Stomach (tissue), 8 donors: ENCODE measurements at regions not wholly inside any gene's neighbourhood (a gene's known extent, or its start where the extent isn't known, plus 50 kb on each side); places are given as distances from the start of the nearest gene placed in this dataset.

Experiments
- DNase-seq, 2 donors: peaks; one replicate each; pipeline versions ENCODE4 v3.0.0 to v3.0.0-alpha.2; 2013 to 2019
- H3K27ac ChIP-seq, 5 donors: fragments of 200-600 bp in 4 of 5; sonication (generic) in 4 of 5; one replicate each; pipeline ENCODE4 v1.5.1; 2013 to 2019; ENCODE audit warnings: mild to moderate bottlenecking in 1 of 5, moderate library complexity in 1 of 5
- H3K27me3 ChIP-seq, 3 donors: fragments of 200-600 bp; sonication (generic); one replicate each; pipeline ENCODE4 v1.5.1; 2017 to 2019; ENCODE audit warnings: mixed run types in 1 of 3
- H3K36me3 ChIP-seq, 4 donors: fragments of 200-600 bp; sonication (generic); 1 replicate in 3 of 4; 2 replicates in 1 of 4; pipeline ENCODE4 v1.5.1; 2016 to 2019
- H3K4me1 ChIP-seq, 4 donors: fragments of 200-600 bp; sonication (generic); one replicate each; pipeline ENCODE4 v1.5.1; 2016 to 2019
- H3K4me3 ChIP-seq, 4 donors: fragments of 200-600 bp; sonication (generic) in 3 of 4; one replicate each; pipeline ENCODE4 v1.5.1; 2016 to 2019; ENCODE audit warnings: mild to moderate bottlenecking in 1 of 4
- H3K9me3 ChIP-seq, 4 donors: fragments of 200-600 bp; sonication (generic); one replicate each; pipeline ENCODE4 v1.5.1; 2016 to 2019
- CTCF ChIP-seq, 7 experiments: fragments of 450-650 bp in 4 of 7; fragments of 200-600 bp in 3 of 7; sonication (generic) in 3 of 7; IDR thresholded peaks; one replicate each; pipeline ENCODE4 v1.5.1; 2016 to 2019; ENCODE audit warnings: antibody characterized with exemption in 7 of 7, control low read depth in 2 of 7, mild to moderate bottlenecking in 1 of 7
- EP300 ChIP-seq: sonication (generic); formaldehyde crosslinking; IDR thresholded peaks from one replicate; pipeline ENCODE4 v1.6.1; 2017; ENCODE audit warnings: antibody characterized with exemption
- POLR2A ChIP-seq, 4 donors: fragments of 450-650 bp; IDR thresholded peaks; one replicate each; pipeline ENCODE4 v1.6.1; 2016; ENCODE audit warnings: antibody characterized with exemption in 4 of 4, control low read depth in 2 of 4, mild to moderate bottlenecking in 1 of 4, moderate library complexity in 1 of 4
- POLR2AphosphoS5 ChIP-seq, 3 donors: sonication (generic); formaldehyde crosslinking; IDR thresholded peaks; one replicate each; pipeline ENCODE4 v1.6.1; 2016; ENCODE audit warnings: antibody characterized with exemption in 3 of 3
- WGBS, 5 donors: extraction: QIAGEN DNeasy Blood & Tissue Kit in 3 of 5; methylation state at CpG; one replicate each; pipeline versions ENCODE4 v1.1.5 to v1.1.7; 2013 to 2018; 5-methylcytosine and 5-hydroxymethylcytosine counted together
- intact Hi-C: fragments of 100-400 bp; cut with DNase I; formaldehyde crosslinking; loops from one replicate; pipeline ENCODE4 v1.15.1; 2023; ENCODE audit warnings: low total_unique reads
- donor health status: healthy with polysubstance abuse.
- donor health status: Bipolar disorder and iron deficiency.
- donor health status: healthy.

GRCh38 chr4:12172198-12172973, 743.7 kb upstream of the HS3ST1 start:
- WGBS, 5 donors, result 28 to 47% (median 39%) methylated on average over 3 of the region's 3 CpGs
- no peaks in the 10 kb centered on the region for H3K4me1 ChIP-seq
- H3K27me3 ChIP-seq, result no peaks in the 10 kb centered on the region
- TF ChIP-seq EP300 (no peak), POLR2A (IDR thresholded peaks at IDR 0.05) (no peak), CTCF (IDR thresholded peaks at IDR 0.05) (no peak), POLR2AphosphoS5 (IDR thresholded peaks at IDR 0.05) (no peak)
- peaks cover 0 to 7% (median 0%) of the 10 kb centered on the region in 4 donors for H3K9me3 ChIP-seq
- intact Hi-C loops, result no loop called here
- H3K27ac ChIP-seq, result no peak overlapping the region
- H3K4me3 ChIP-seq, result no peak overlapping the region
- DNase-seq, result no peak
- no peaks in the 10 kb centered on the region for H3K36me3 ChIP-seq

GRCh38 chr4:12170308-12170707, 741.6 kb upstream of the HS3ST1 start:
- TF ChIP-seq EP300 (no peak), CTCF (IDR thresholded peaks at IDR 0.05) (no peak), POLR2AphosphoS5 (IDR thresholded peaks at IDR 0.05) (no peak), POLR2A (IDR thresholded peaks at IDR 0.05) (no peak)
- Histone ChIP-seq H3K27ac (no peak overlapping the region), H3K4me1 (no peaks in the 10 kb centered on the region), H3K27me3 (no peaks in the 10 kb centered on the region), H3K4me3 (no peak overlapping the region), H3K9me3 (peaks cover 0 to 7% (median 0%) of the 10 kb centered on the region in 4 donors), H3K36me3 (no peaks in the 10 kb centered on the region)
- no peak for DNase-seq
- intact Hi-C loops, result no loop called here
- 81 to 84% (median 83%) methylated on average over 4 of the region's 4 CpGs for WGBS, 5 donors

DNA sequence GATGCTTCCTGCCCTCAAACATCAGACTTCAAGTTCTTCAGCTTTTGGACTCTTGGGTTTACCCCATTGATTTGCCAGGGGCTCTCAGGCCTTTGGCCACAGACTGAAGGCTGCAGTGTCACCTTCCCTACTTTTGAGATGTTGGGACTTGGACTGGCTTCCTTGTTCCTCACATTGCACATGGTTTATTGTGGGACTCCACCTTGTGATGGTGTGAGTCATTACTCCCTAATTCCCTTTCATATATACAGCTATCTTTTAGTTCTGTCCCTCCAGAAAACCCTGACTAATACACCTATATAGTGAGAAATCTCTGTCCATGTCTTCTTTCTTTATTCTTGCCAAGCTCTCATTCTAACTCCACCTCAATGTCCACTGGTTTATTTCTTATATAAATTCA, 736.9 kb upstream of the HS3ST1 start:
- H3K36me3 ChIP-seq, result no peaks in the 10 kb centered on the region
- H3K27me3 ChIP-seq, result no peaks in the 10 kb centered on the region
- TF ChIP-seq EP300 (no peak), POLR2AphosphoS5 (IDR thresholded peaks at IDR 0.05) (no peak), POLR2A (IDR thresholded peaks at IDR 0.05) (no peak), CTCF (IDR thresholded peaks at IDR 0.05) (no peak)
- H3K27ac ChIP-seq, result no peak overlapping the region
- intact Hi-C loops, result no loop called here
- no peaks in the 10 kb centered on the region for H3K4me1 ChIP-seq
- no peak overlapping the region for H3K4me3 ChIP-seq
- peaks cover 0 to 16% (median 6%) of the 10 kb centered on the region in 4 donors for H3K9me3 ChIP-seq
- no peak for DNase-seq

GRCh38 chr4:12146339-12146738, 717.6 kb upstream of the HS3ST1 start:
- H3K4me1 ChIP-seq, result no peaks in the 10 kb centered on the region
- no peak overlapping the region for H3K4me3 ChIP-seq
- DNase-seq, result no peak
- H3K27me3 ChIP-seq, result no peaks in the 10 kb centered on the region
- no peak for TF ChIP-seq POLR2A (IDR thresholded peaks at IDR 0.05)
- TF ChIP-seq POLR2AphosphoS5 (IDR thresholded peaks at IDR 0.05), result no peak
- no peak for TF ChIP-seq EP300
- TF ChIP-seq CTCF (IDR thresholded peaks at IDR 0.05), result no peak
- peaks cover 0 to 7% (median 0%) of the 10 kb centered on the region in 4 donors for H3K9me3 ChIP-seq
- H3K36me3 ChIP-seq, result no peaks in the 10 kb centered on the region
- no peak overlapping the region for H3K27ac ChIP-seq
- intact Hi-C loops, result no loop called here
